ENCODE measurements at regions not wholly inside any gene's neighbourhood (a gene's known extent, or its start where the extent isn't known, plus 50 kb on each side); places are given as distances from the start of the nearest gene placed in this dataset.
"Not testable (repeated sequence)": the region's sequence is repeated elsewhere in the genome, so short reads cannot be mapped to it uniquely, and the experiment has no call there.

GRCh38 chr7:16369855-16370254 lies 51.5 kb downstream of the CRPPA start:
- Mint-ChIP-seq H3K4me1 (ENCODE audit: low read depth in 2 of 2) (peaks cover 3 to 11% of the 10 kb centered on the region in 2 donors), H3K9me3 (no peaks in the 10 kb centered on the region), H3K27me3 (no peaks in the 10 kb centered on the region), H3K27ac (no peak overlapping the region), H3K36me3 (peaks cover 4% of the 10 kb centered on the region), H3K4me3 (no peak overlapping the region)
- DNase-seq (ENCODE audit: low spot score) (no peak), ATAC-seq (no peak)

DNA sequence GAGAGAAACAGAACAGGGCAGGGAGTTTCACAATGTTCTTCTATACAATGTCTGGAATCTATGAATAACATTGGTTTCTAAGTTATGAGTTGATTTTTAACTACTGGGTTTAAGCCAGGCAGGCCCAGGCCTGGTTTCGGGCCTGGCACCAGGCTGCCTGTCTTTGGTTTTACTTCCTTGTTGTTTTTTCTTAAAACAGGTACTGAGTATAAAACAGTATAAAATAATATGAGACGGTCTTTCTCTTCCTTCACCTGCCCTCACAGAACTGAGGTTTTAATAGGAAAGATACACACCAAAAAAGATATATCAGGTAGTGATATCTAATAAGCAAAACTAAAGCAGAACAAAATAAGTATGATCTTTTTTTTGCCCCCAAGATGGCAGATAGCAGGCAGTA lies 52.0 kb downstream of the CRPPA start:
- H3K27ac Mint-ChIP-seq; H3K4me3 Mint-ChIP-seq; H3K36me3 Mint-ChIP-seq; H3K9me3 Mint-ChIP-seq; DNase-seq (ENCODE audit: low spot score); ATAC-seq; H3K27me3 Mint-ChIP-seq: not testable (repeated sequence)
- peaks cover 3 to 11% of the 10 kb centered on the region in 2 donors for H3K4me1 Mint-ChIP-seq (ENCODE audit: low read depth in 2 of 2)

DNA sequence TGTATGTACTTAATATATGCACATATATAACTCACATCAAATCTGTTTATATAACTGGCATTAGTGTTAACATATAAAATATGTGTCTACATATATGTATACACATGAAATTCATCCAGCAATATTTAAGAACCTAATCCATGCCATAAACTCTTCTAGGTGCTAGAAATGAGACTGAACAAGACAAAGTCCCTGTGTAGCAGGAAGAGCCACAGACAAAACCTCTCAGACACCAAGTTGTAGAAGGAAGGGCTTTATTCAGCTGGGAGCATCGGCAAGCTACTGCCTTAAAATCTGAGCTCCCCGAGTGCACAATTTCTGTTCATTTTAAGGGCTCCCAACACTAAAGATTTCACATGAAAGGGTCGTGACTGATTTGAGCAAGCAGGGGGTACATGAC lies 52.5 kb downstream of the CRPPA start:
- Mint-ChIP-seq H3K9me3 (no peaks in the 10 kb centered on the region), H3K4me1 (ENCODE audit: low read depth in 2 of 2) (peaks cover 3 to 11% of the 10 kb centered on the region in 2 donors), H3K4me3 (no peak overlapping the region), H3K27ac (no peak overlapping the region), H3K27me3 (no peaks in the 10 kb centered on the region), H3K36me3 (no peaks in the 10 kb centered on the region)
- DNase-seq (ENCODE audit: low spot score), result no peak
- ATAC-seq, result no peak

DNA sequence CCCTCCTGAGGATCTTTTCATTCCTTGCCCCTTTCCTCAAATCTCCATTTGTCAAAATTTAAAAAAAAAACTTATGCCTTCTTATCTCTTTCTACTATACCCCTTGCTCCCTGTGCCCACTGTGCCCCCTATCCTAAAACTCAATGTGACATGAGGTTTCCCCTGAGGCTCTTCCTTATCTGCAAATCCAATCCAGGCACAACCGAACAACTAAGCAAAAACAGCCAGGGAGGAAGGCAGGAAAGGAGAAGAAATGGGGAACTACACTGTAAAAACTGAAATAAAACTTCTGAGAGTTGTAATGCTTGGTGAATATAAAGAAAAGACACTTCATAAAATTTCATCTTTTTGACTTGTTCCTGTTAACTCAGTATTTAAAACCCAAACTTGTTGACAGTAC lies 54.2 kb downstream of the CRPPA start:
- no peaks in the 10 kb centered on the region for H3K36me3 Mint-ChIP-seq
- no peak overlapping the region for H3K4me3 Mint-ChIP-seq
- peaks cover 3 to 11% of the 10 kb centered on the region in 2 donors for H3K4me1 Mint-ChIP-seq (ENCODE audit: low read depth in 2 of 2)
- no peaks in the 10 kb centered on the region for H3K9me3 Mint-ChIP-seq
- ATAC-seq (no peak), DNase-seq (ENCODE audit: low spot score) (no peak)
- H3K27me3 Mint-ChIP-seq, result no peaks in the 10 kb centered on the region
- H3K27ac Mint-ChIP-seq, result no peak overlapping the region

GRCh38 chr7:16365952-16366351 lies 55.4 kb downstream of the CRPPA start:
- Mint-ChIP-seq H3K4me1 (ENCODE audit: low read depth in 2 of 2) (peaks cover 3 to 11% of the 10 kb centered on the region in 2 donors), H3K4me3 (no peak overlapping the region), H3K27me3 (no peaks in the 10 kb centered on the region), H3K36me3 (no peaks in the 10 kb centered on the region), H3K9me3 (no peaks in the 10 kb centered on the region), H3K27ac (no peak overlapping the region)
- ATAC-seq (no peak), DNase-seq (ENCODE audit: low spot score) (no peak)

GRCh38 chr7:16365177-16365576 lies 56.2 kb downstream of the CRPPA start:
- Mint-ChIP-seq H3K4me3 (no peak overlapping the region), H3K27me3 (no peaks in the 10 kb centered on the region), H3K9me3 (no peaks in the 10 kb centered on the region), H3K27ac (no peak overlapping the region), H3K36me3 (no peaks in the 10 kb centered on the region), H3K4me1 (ENCODE audit: low read depth in 2 of 2) (peaks cover 3 to 11% of the 10 kb centered on the region in 2 donors)
- no peak for ATAC-seq
- DNase-seq (ENCODE audit: low spot score), result no peak

GRCh38 chr7:16359216-16359615 lies 62.1 kb downstream of the CRPPA start:
- DNase-seq (ENCODE audit: low spot score) (no peak), ATAC-seq (no peak)
- Mint-ChIP-seq H3K27me3 (no peaks in the 10 kb centered on the region), H3K27ac (no peak overlapping the region), H3K9me3 (no peaks in the 10 kb centered on the region), H3K4me1 (ENCODE audit: low read depth in 2 of 2) (no peaks in the 10 kb centered on the region), H3K4me3 (no peak overlapping the region), H3K36me3 (no peaks in the 10 kb centered on the region)

- Mint-ChIP-seq H3K4me1 (ENCODE audit: low read depth in 2 of 2) (no peaks in the 10 kb centered on the region), H3K27ac (no peak overlapping the region), H3K4me3 (no peak overlapping the region), H3K27me3 (no peaks in the 10 kb centered on the region), H3K9me3 (no peaks in the 10 kb centered on the region), H3K36me3 (no peaks in the 10 kb centered on the region)
- ATAC-seq (no peak), DNase-seq (ENCODE audit: low spot score) (no peak)
Observed at GRCh38 chr7:16357921-16358320, 63.4 kb downstream of the CRPPA start.

GRCh38 chr7:16357474-16357873 lies 63.9 kb downstream of the CRPPA start:
- H3K36me3 Mint-ChIP-seq, result no peaks in the 10 kb centered on the region
- no peak for ATAC-seq
- H3K27me3 Mint-ChIP-seq, result no peaks in the 10 kb centered on the region
- no peak for DNase-seq (ENCODE audit: low spot score)
- no peaks in the 10 kb centered on the region for H3K9me3 Mint-ChIP-seq
- no peak overlapping the region for H3K27ac Mint-ChIP-seq
- no peak overlapping the region for H3K4me3 Mint-ChIP-seq
- no peaks in the 10 kb centered on the region for H3K4me1 Mint-ChIP-seq (ENCODE audit: low read depth in 2 of 2)

DNA sequence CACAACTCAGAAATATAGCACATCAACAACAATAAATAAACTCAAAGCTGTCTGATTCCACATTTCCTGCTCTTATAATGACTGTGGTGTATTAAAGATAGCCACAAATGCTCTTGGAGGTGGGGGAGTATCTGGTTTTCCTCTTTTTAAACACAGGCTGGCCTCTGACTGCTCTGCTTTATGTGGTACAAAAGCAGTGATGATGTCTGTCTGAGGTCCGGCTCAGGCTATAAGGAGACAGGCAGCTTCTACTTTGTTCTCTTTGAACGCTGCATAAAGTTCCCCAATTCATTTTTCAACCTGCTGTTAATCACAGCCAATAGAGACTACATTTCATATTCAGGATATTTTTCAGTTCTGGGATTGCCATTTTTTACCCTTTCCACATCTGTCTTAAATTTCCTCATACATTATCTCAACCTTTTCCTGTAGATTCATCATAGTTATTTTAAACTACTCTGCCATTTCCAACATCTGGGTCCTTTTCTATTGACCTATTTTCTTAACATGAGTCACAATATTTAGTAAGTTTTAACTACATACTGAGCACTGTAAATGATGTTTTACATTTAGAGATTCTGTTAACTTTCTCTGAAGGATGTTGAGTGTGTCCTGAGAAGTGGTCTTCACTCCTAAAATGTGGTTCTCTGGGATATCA lies 64.9 kb downstream of the CRPPA start:
- no peaks in the 10 kb centered on the region for H3K27me3 Mint-ChIP-seq
- H3K36me3 Mint-ChIP-seq, result no peaks in the 10 kb centered on the region
- peaks cover 2% of the 10 kb centered on the region for H3K9me3 Mint-ChIP-seq
- no peaks in the 10 kb centered on the region for H3K4me1 Mint-ChIP-seq (ENCODE audit: low read depth in 2 of 2)
- ATAC-seq (no peak), DNase-seq (ENCODE audit: low spot score) (no peak)
- H3K4me3 Mint-ChIP-seq, result no peak overlapping the region
- no peak overlapping the region for H3K27ac Mint-ChIP-seq

DNA sequence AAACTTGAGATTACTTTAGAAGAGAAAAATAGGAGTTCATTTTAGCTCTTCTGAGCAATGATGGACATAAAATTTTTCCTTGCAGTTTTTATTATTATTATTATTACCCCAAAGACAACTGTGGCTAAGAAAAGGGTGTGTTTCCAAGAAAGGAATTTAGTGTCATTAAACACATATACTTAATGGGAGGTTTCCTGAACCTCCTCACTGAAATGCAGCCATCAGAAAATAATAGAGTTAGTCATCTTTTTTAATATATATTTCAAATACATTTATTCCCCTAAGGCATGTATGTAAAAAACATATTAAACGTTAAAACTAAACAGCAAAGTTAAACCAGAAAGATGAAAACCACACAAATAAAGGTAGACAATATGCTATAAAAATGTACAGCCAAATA lies 66.8 kb downstream of the CRPPA start:
- DNase-seq (ENCODE audit: low spot score) (no peak), ATAC-seq (no peak)
- peaks cover 6% of the 10 kb centered on the region in 2 donors for H3K4me1 Mint-ChIP-seq (ENCODE audit: low read depth in 2 of 2)
- no peak overlapping the region for H3K4me3 Mint-ChIP-seq
- no peak overlapping the region for H3K27ac Mint-ChIP-seq
- H3K27me3 Mint-ChIP-seq, result peaks cover 0 to 1% of the 10 kb centered on the region in 2 donors
- H3K9me3 Mint-ChIP-seq, result peaks cover 7% of the 10 kb centered on the region
- H3K36me3 Mint-ChIP-seq, result peaks cover 2% of the 10 kb centered on the region

DNA sequence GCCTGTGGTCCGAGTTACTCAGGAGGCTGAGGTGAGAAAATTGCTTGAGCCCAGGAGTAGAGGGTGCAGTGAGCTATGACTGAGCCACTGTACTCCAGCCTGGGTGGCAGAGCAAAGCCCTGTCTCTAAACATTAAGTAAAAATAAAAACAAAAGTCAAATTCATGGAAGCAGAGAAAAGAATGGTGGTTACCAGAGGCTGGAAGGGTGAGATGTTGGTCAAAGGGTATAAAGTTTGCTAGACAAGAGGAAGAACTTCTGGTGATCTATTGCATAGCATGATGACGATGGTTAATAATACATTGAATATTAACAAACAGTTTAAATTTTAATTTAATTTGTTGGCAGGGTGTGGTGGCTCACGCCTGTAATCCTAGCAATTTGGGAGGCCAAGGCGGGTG lies 68.1 kb downstream of the CRPPA start:
- peaks cover 13% of the 10 kb centered on the region for H3K9me3 Mint-ChIP-seq
- H3K4me1 Mint-ChIP-seq (ENCODE audit: low read depth in 2 of 2), result peaks cover 8 to 12% of the 10 kb centered on the region in 2 donors
- no peak for ATAC-seq
- H3K4me3 Mint-ChIP-seq, result no peak overlapping the region
- H3K27ac Mint-ChIP-seq, result no peak overlapping the region
- H3K36me3 Mint-ChIP-seq, result peaks cover 9% of the 10 kb centered on the region
- DNase-seq (ENCODE audit: low spot score), result no peak
- H3K27me3 Mint-ChIP-seq, result peaks cover 2 to 8% of the 10 kb centered on the region in 2 donors

DNA sequence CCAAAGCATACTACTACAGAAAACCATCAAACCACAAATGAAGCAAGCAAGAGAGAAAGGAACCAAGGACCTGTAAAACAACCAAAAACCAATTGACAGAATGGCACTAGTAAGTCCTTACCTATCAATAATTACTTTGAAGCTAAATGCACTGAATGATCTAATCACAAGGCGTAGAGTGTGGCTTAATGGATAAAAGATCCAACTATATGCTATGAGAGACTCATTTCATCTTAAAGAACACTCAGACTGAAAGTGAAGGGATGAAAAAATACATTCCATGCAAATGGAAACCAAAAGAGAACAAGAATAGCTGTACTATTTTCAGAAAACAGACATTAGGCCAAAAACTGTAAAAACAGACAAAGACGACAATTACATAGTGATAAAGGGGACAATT lies 70.7 kb downstream of the CRPPA start:
- Mint-ChIP-seq H3K27ac (peak overlapping the region in 1 of 2 donors; percentile 2), H3K9me3 (peaks cover 13% of the 10 kb centered on the region), H3K4me1 (ENCODE audit: low read depth in 2 of 2) (peaks cover 25 to 33% of the 10 kb centered on the region in 2 donors), H3K27me3 (peaks cover 2 to 8% of the 10 kb centered on the region in 2 donors), H3K4me3 (peak overlapping the region; percentile 4), H3K36me3 (peaks cover 9% of the 10 kb centered on the region)
- ATAC-seq (peak; percentile 44 to 65), DNase-seq (ENCODE audit: low spot score) (no peak)

GRCh38 chr7:16348251-16348650 lies 73.1 kb downstream of the CRPPA start:
- peaks cover 23% of the 10 kb centered on the region for H3K36me3 Mint-ChIP-seq
- ATAC-seq (no peak), DNase-seq (ENCODE audit: low spot score) (no peak)
- H3K27ac Mint-ChIP-seq, result no peak overlapping the region
- H3K4me1 Mint-ChIP-seq (ENCODE audit: low read depth in 2 of 2), result peaks cover 28 to 40% of the 10 kb centered on the region in 2 donors
- peaks cover 17% of the 10 kb centered on the region for H3K9me3 Mint-ChIP-seq
- no peak overlapping the region for H3K4me3 Mint-ChIP-seq
- peaks cover 2 to 8% of the 10 kb centered on the region in 2 donors for H3K27me3 Mint-ChIP-seq

DNA sequence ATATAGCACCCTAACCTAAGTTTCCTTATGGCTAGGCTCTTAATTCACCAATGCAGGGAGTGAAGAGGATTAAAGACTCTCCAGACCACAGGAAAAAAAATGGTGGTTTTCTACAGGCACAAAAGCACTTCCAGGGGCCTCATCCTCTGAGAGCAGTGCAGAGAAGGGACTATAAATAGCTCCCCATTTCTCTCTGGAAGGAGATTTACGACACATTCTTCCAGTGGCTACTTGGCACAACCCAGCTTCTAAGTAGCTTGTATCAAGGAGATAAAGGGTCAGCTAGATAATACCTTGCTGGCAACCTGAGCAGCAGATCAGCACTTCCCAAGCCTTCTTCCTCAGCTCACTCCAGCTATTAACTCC lies 73.5 kb downstream of the CRPPA start:
- Mint-ChIP-seq H3K27me3 (peaks cover 2 to 8% of the 10 kb centered on the region in 2 donors), H3K4me3 (no peak overlapping the region), H3K27ac (no peak overlapping the region), H3K36me3 (peaks cover 23% of the 10 kb centered on the region), H3K4me1 (ENCODE audit: low read depth in 2 of 2) (peaks cover 29 to 40% of the 10 kb centered on the region in 2 donors), H3K9me3 (peaks cover 17% of the 10 kb centered on the region)
- no peak for DNase-seq (ENCODE audit: low spot score)
- no peak for ATAC-seq
